HG02610 (cell line): ENCODE measurements at regions not wholly inside any gene's neighbourhood (a gene's known extent, or its start where the extent isn't known, plus 50 kb on each side); places are given as distances from the start of the nearest gene placed in this dataset.
"Not testable (repeated sequence)": the region's sequence is repeated elsewhere in the genome, so short reads cannot be mapped to it uniquely, and the experiment has no call there.

Experiments
- ATAC-seq: cut with Tn5 transposase; IDR thresholded peaks from one replicate; pipeline ENCODE4 v1.9.1; 2021; ENCODE audit warnings: mild to moderate bottlenecking, moderate library complexity; ENCODE audit not compliant: unreplicated experiment

DNA sequence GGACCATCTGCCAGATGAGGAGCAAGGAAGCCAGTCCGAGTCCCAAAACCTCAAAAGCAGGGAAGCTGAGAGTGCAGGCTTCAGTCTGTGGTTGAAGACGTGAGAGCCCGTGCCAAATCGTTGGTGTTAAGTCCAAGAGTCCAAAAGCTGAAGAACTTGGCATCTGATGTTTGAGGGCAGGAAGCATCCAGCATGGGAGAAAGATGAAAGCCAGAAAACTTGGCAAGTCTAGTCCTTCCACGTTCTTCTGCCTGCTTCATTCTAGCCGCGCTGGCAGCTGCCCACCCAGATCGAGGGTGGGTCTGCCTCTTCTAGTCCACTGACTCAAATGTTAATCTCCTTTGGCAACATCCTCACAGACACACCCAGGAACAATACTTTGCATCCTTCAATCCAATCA is 293.8 kb downstream of the RDH14 start:
- ATAC-seq, result not testable (repeated sequence)

DNA sequence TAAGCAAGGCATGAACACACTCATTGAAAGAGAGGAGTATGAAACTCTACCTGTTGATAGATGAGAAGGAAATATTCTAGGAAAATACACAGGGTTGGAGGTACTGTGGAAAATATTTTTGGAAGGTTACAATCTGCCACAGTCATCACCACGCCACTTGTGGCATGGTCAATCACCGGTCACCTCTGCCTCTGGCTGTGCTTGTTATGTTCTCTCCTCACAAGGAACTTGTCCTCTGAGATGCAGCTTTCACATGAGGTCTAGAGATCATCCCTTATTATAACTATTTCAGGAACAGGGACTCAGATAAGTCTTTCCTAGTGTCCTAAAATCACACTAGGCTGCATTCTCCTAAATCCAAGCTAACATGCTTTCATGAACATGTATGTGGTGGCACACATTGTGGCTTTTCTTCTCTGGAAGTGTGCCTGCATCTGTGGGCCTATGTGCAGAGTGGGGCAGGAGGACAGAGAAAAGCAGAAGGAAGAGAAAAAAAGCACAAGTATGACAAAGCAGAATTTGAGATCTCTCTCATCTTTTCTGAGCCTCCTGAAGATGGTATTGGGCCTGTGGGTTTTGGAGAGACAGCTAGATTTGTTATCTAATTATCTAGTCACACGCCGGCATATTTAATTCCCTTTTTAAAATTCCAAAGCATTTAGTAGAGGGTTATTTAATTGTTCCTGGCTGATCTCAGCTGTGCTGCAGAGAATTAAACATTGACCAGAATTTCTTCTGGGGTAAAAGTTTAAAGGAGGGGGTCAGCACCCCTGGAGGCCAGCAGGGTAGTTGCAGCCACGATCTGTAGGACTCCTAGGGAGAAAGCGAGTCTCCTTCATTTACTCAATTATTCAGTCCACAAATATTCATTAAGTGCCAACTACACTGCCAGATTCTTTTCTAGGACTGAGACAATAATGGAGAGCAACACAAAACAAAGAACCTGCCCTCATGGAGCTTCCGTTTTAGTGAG is 294.6 kb downstream of the RDH14 start:
- ATAC-seq, result no peak

GRCh38 chr2:18262601-18263000 is 297.9 kb downstream of the RDH14 start:
- no peak for ATAC-seq

DNA sequence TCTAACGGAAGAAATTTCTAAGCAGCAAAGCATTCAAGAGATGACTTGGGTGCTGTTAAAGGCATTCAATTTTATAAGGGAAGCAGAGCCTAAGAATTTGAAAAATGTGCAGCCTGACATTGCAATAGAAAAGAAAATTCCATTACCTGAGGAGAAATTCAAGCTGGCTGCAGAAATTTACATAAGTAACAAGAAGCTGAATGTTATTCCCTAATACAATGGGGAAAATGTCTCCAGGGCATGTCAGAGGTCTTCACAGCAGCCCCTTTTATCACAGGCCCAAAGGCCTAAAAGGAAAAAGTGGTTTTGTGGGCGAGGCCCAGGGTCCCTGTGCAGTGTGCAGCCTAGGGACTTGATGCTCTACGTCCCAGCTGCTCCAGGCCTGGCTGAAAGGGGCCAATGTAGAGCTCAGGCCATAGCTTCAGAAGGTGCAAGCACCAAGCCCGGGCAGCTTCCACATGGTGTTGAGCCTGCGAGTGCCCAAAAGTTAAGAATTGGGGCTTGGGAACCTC is 306.7 kb downstream of the RDH14 start:
- ATAC-seq, result no peak

GRCh38 chr2:18251486-18251885 is 309.0 kb downstream of the RDH14 start:
- ATAC-seq, result no peak

DNA sequence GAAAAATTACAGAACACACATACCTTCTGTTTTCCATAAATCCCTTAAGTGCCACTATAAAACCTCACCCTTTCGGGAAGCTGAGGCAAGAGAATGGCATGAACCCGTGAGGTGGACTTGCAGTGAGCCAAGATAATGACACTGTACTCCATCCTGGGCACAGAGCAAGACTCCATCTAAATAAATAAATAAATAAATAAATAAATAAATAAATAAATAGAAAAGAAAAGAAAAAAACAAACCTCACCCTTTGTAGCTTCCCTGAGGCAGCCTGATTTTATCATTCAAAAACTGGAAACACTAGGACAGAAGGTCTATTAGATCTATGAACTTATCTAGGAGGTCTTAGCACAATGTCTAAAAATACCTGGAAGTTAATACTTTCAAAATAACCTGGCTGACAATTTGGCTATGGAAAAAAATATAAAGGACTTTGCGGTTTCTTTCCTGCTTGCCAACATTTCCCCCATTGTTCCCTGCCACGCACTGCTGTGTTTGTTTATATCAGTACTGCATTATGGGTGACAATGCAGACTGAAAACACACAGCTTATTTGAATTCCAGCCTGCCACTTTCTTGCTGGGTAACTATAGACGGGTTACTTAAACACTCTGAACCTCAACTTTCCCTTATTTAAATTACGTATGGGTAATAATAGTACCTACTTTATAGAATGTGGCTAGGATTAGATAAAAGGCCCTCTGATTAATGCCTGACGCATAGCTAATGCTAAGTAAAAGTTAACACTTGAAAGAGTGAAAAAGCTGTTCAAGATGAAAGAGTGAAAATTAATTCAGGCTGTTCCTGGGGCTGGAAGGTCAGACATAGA is 313.0 kb downstream of the RDH14 start:
- no peak for ATAC-seq

DNA sequence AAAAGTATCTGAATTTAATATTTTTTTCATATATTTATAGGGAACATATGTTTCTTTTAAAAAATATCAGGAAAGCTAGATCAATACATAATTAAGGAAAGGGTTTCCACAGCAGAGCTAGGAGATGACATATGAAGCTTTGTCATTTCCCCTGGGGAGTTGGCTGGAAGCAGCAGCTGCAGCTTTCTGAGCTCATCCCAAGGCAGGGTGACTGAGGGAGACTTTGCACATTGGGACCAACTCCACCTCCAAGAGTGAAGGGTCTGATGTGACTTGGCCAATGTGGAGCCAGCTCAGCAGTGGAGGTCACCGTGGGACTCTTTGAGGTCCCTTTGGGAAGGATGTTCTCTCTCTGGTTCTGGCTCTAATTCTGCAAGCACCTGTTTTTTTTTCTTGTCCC is 315.1 kb downstream of the RDH14 start:
- no peak for ATAC-seq

GRCh38 chr2:18244845-18245244 is 315.6 kb downstream of the RDH14 start:
- ATAC-seq, result no peak

GRCh38 chr2:18243816-18244215 is 316.6 kb downstream of the RDH14 start:
- no peak for ATAC-seq

DNA sequence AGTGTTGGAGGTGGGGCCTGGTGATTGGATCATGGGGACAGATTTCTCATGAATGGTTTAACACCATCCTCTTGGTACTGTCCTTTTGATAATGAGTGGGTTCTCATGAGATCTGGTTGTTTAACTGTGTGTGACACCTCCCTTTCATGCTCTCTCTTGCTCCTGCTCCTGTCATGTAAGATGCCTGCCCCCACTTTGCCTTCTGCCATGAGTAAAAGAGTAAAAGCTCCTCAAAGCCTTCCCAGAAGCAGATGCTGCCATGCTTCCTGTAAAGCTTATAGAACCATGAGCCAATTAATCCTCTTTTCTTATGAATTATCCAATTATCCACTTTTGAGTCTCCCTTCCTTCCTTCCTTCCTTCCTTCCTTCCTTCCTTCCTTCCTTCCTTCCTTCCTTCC is 317.7 kb downstream of the RDH14 start:
- ATAC-seq, result no peak

- no peak for ATAC-seq
These were observed 322.2 kb downstream of the RDH14 start for GRCh38 chr2:18238209-18238608.

DNA sequence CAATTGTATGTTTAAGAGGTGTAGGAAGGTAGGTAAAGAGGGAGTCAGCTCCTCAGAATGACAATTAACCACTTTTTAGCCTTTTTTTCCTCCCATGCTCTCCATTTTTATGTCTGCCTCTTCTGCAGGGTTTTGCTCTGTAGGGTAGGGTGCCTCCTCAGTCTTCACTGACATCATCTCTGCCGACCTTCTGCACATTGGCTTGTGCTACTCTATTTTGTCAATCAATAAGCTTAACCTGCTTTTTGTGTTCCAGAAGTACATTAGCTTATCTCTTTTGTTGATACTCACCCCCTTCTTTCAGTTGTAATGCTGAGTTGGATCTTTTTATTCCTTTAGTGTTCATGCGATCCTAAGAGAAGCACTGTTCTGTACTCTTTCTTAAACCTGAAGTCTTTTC is 323.2 kb downstream of the RDH14 start:
- ATAC-seq, result no peak

- ATAC-seq, result no peak
These were observed 327.6 kb downstream of the RDH14 start for GRCh38 chr2:18232731-18233438.

DNA sequence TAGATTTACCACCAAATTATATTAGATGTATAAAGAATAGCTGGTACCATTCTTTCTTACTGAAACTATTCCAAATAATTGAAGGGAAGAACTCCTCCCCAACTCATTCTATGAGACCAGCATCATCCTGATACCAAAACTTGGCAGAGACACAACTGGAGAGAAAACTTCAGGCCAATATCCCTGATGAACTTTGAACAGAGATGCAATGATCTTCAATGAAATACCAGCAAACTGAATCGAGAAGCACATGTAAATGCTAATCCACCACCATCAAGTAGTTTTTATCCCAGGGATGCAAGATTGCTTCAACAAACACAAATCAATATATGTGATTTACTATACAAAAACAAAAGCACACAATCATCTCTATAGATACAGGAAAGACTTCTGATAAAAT is 329.8 kb downstream of the RDH14 start:
- no peak for ATAC-seq

- no peak for ATAC-seq
These were observed 340.8 kb downstream of the RDH14 start for GRCh38 chr2:18219676-18220075.

GRCh38 chr2:18218160-18218933 is 339.9 kb downstream of the KCNS3 start:
- ATAC-seq, result no peak

- no peak for ATAC-seq
These were observed 336.5 kb downstream of the KCNS3 start for GRCh38 chr2:18214936-18215335.

DNA sequence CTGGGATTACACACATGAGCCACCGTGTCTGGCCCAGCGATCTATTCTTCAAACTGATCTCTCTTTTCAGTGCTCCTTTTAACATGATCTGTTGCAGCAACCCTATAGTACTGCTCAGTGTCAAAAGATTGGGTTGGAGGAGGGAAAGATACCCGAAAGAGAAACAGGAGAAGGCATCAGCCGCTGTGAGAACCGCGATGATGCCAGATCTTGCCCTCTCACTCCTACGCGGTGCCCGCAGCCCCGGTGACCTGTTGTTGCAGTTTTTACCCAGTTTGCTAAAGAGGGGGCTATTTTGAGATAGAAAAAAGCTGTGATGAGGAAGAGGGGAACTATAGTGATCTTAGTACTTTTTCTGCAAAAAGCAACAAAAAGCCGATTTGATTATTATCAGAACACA is 335.5 kb downstream of the KCNS3 start:
- ATAC-seq, result no peak

DNA sequence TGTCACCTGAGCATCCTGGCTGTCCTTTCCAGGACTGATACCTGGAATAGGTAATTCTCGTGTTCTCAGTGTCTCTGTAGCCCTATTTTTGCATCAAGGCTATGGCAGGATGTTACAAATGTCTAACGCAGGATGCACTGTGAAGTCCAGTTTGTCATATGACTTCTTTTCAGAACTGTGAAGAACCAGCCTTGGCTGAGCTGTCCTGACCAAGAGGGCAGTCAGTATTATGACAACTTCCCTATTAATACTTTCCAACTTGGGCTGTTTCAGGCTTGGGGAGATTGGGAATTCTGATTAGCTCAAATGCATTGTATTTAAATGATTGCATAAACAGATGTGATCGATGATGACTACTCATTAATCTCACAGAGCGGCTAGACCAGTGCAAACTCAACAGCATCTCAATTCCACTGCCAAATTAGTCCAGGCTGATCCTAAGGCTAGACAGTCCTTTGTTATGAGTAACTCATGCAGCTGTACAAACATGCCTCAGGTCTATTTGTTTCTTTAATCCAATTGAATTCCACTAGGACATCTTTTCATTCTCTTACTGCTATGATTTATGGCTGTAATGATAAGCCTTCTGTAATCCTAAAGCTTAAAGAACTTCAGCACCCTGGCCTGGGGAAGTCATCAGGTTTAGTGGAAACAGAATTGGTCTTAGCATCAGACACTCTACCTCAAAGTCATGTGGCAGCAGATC is 331.6 kb downstream of the KCNS3 start:
- no peak for ATAC-seq

- ATAC-seq, result no peak
These were observed 330.5 kb downstream of the KCNS3 start for GRCh38 chr2:18208956-18209355.
